ENCODE measurements at regions not wholly inside any gene's neighbourhood (a gene's known extent, or its start where the extent isn't known, plus 50 kb on each side); places are given as distances from the start of the nearest gene placed in this dataset.

GRCh38 chr21:21605521-21605920, 607.3 kb downstream of the NCAM2 start:
- H3K4me3 Mint-ChIP-seq, result no peak overlapping the region
- no peaks in the 10 kb centered on the region for H3K4me1 Mint-ChIP-seq (ENCODE audit: unreplicated experiment)
- no peak for DNase-seq (ENCODE audit: extremely low spot score, unreplicated experiment)
- no peaks in the 10 kb centered on the region for H3K27me3 Mint-ChIP-seq
- no peak overlapping the region for H3K27ac Mint-ChIP-seq
- TF ChIP-seq, protein P1, sequence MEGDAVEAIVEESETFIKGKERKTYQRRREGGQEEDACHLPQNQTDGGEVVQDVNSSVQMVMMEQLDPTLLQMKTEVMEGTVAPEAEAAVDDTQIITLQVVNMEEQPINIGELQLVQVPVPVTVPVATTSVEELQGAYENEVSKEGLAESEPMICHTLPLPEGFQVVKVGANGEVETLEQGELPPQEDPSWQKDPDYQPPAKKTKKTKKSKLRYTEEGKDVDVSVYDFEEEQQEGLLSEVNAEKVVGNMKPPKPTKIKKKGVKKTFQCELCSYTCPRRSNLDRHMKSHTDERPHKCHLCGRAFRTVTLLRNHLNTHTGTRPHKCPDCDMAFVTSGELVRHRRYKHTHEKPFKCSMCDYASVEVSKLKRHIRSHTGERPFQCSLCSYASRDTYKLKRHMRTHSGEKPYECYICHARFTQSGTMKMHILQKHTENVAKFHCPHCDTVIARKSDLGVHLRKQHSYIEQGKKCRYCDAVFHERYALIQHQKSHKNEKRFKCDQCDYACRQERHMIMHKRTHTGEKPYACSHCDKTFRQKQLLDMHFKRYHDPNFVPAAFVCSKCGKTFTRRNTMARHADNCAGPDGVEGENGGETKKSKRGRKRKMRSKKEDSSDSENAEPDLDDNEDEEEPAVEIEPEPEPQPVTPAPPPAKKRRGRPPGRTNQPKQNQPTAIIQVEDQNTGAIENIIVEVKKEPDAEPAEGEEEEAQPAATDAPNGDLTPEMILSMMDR (conservative IDR thresholded peaks at IDR 0.05), result no peak
- H3K9me3 Mint-ChIP-seq, result no peaks in the 10 kb centered on the region
- H3K36me3 Mint-ChIP-seq, result no peaks in the 10 kb centered on the region

- H3K27me3 Mint-ChIP-seq, result no peaks in the 10 kb centered on the region
- H3K4me1 Mint-ChIP-seq (ENCODE audit: unreplicated experiment), result no peaks in the 10 kb centered on the region
- no peak overlapping the region for H3K27ac Mint-ChIP-seq
- H3K36me3 Mint-ChIP-seq, result no peaks in the 10 kb centered on the region
- H3K9me3 Mint-ChIP-seq, result no peaks in the 10 kb centered on the region
- TF ChIP-seq, protein P1 (conservative IDR thresholded peaks at IDR 0.05), result no peak
- no peak for DNase-seq (ENCODE audit: extremely low spot score, unreplicated experiment)
- H3K4me3 Mint-ChIP-seq, result no peak overlapping the region
Measured at GRCh38 chr21:21606041-21606440, 607.8 kb downstream of the NCAM2 start.

GRCh38 chr21:21612466-21612865, 614.3 kb downstream of the NCAM2 start:
- TF ChIP-seq, protein P1 (conservative IDR thresholded peaks at IDR 0.05), result no peak
- Mint-ChIP-seq H3K4me1 (ENCODE audit: unreplicated experiment) (no peaks in the 10 kb centered on the region), H3K36me3 (no peaks in the 10 kb centered on the region), H3K9me3 (no peaks in the 10 kb centered on the region), H3K27me3 (no peaks in the 10 kb centered on the region), H3K27ac (no peak overlapping the region), H3K4me3 (no peak overlapping the region)
- no peak for DNase-seq (ENCODE audit: extremely low spot score, unreplicated experiment)

- H3K4me3 Mint-ChIP-seq, result no peak overlapping the region
- H3K4me1 Mint-ChIP-seq (ENCODE audit: unreplicated experiment), result no peaks in the 10 kb centered on the region
- H3K36me3 Mint-ChIP-seq, result no peaks in the 10 kb centered on the region
- TF ChIP-seq, protein P1 (conservative IDR thresholded peaks at IDR 0.05), result no peak
- DNase-seq (ENCODE audit: extremely low spot score, unreplicated experiment), result no peak
- H3K27ac Mint-ChIP-seq, result no peak overlapping the region
- H3K9me3 Mint-ChIP-seq, result no peaks in the 10 kb centered on the region
- H3K27me3 Mint-ChIP-seq, result no peaks in the 10 kb centered on the region
Measured at GRCh38 chr21:21614966-21615365, 616.8 kb downstream of the NCAM2 start.

- TF ChIP-seq, protein P1 (conservative IDR thresholded peaks at IDR 0.05), result no peak
- no peaks in the 10 kb centered on the region for H3K4me1 Mint-ChIP-seq (ENCODE audit: unreplicated experiment)
- H3K4me3 Mint-ChIP-seq, result no peak overlapping the region
- no peaks in the 10 kb centered on the region for H3K36me3 Mint-ChIP-seq
- no peak for DNase-seq (ENCODE audit: extremely low spot score, unreplicated experiment)
- H3K9me3 Mint-ChIP-seq, result no peaks in the 10 kb centered on the region
- no peaks in the 10 kb centered on the region for H3K27me3 Mint-ChIP-seq
- H3K27ac Mint-ChIP-seq, result no peak overlapping the region
Measured at GRCh38 chr21:21622460-21623234, 624.4 kb downstream of the NCAM2 start.

Data from type B pancreatic cell (in vitro differentiated cells).